DMS 273 (cell line): ENCODE measurements at regions not wholly inside any gene's neighbourhood (a gene's known extent, or its start where the extent isn't known, plus 50 kb on each side); places are given as distances from the start of the nearest gene placed in this dataset.

Experiments used
- DNase-seq: peaks from one replicate; lab custom pipeline; 2025; ENCODE audit not compliant: unreplicated experiment; lab: John Stamatoyannopoulos, UW

DNA sequence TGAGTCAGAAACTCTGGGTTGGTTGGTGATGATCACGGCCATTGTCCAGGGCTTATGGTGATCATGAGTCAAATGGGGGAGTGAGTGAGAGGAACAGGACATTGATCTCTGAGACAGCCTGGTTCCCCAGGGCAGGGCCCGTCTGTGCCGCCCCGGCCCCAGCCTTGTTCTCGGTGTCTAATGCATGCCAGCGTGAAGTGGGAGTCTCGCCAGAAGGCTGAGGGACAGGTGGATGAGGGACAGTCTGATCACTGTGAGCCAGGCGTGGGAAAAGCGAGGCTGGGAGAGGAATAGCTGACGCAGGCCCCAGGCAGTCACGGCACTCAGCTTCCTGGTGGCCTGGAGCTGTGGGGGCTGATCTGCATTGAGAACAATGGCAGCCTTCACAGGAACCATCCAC lies 208.3 kb upstream of the HDAC4 start:
- no peak for DNase-seq

- DNase-seq, result no peak
Observed at GRCh38 chr2:239608723-239609122, 207.9 kb upstream of the HDAC4 start.

- DNase-seq, result no peak
Observed at GRCh38 chr2:239608260-239608659, 207.4 kb upstream of the HDAC4 start.

DNA sequence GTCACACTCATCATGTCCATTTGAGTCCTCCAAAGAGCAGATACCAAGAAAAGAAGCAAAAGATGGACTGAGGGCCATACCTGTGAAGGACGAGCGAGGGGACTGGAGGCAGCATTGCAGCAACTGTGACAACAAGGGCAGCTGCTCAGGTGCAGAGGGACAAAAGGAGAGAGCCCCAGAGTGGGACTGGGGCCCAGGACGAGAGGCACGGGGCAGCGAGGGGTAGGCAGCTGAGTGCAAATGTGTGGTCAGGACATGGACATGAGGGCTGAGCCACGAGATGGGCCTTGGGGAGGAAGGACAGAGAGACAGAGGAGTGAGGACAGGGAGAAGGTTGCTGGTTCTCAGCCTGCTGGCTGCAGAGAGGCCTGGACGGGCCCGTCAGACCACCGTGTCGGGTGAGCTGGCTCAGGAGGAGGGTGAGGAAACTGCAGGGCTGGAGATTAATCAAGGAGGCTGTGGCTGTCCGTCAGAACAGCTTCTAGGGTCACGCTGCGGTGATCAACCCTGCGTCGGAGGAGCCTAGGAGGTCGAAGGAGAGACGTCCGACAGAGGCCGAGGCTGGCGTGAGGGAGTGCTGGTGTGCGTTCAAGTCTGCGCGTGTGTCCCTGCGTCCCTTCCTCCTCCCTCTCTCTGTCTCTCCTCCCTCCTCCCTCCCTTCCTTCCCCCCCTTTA lies 206.8 kb upstream of the HDAC4 start:
- DNase-seq, result no peak

DNA sequence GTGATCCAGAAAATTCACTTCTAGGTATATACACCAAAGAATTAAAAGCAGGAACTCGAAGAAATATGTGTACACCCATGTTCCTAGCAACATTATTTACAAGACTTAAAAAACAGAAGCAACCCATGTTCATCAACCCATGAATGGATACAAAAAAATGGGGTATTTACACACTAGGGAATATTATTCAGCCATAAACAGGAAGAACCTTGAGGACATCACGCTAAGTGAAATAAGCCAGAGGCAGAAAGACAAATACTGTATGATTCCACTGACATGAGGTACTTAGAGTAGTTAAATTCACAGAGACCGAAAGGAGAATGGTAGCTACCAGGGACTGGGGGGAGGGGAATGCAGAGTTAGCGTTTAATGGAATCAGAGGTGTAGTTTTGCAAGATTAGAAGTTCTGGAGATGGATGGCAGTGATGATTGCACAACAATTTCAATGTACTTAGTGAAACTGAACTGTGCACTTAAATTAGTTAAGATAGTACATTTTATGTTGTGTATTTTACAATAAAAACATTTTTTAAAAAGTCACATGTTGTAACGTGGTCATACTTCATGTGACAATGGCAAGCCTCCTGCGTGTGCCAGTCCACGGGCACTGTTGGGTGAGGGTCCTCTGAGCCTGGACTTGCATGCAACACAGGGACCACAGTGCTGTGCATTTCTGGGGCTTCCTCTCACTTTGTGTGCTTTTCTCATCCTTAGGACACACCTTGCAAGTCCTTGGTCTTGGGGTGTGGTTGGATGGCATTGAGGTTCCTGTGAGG lies 206.1 kb upstream of the HDAC4 start:
- no peak for DNase-seq

DNA sequence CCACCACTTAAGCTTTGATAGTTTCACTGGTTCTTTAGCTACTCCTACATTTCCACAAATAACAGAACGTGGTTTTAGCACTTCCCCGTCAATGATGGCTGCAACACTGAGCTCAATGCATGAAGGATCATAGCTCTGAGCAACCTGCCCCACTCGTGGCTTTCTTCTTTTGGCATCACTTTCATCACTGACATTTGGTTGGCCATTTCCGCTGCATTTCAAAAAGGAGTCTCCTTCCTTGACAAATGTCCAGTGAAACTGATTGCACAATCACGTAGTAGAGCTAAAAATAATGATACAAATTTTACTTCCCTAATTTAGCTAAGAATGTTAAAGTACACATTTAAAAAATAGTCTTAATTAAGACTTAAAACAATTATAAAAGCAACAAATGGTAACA lies 205.2 kb upstream of the HDAC4 start:
- DNase-seq, result no peak

DNA sequence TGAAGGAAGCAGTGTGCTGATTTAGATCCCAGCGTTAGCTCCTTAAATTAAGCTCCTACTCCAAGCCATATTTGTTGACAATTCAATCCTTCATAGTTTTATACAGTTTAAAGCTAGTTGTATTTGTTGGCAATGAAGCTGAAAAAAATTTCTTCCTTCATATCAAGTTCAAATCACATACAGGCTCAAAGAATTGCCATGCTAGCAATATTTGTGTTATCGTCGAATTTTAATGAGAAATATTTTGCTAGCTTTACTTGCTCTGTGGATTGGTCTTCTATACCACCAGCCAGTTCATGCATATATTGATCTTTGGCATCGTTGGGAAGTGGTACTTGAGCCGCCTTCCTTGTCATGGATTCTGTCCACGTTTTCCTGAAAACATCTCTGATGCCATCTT lies 204.6 kb upstream of the HDAC4 start:
- no peak for DNase-seq

DNA sequence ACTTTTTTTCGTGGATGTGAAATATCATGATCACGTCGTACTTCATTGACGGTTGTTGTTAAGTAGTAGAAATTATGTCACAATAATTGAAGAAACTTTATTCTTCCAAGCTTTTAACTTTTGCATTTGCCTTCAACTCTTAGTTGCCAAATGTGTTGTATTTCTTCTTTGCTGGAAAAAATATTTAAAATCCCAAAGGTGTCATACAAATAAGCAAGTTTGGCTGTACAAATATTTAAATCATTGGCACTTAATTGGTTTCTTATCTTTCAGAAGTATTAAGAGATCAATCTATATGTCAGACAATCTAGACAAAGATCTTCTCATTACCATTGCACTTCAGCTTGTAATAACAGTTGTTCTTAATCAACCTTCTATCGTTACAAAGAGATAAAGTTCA lies 204.0 kb upstream of the HDAC4 start:
- no peak for DNase-seq

DNA sequence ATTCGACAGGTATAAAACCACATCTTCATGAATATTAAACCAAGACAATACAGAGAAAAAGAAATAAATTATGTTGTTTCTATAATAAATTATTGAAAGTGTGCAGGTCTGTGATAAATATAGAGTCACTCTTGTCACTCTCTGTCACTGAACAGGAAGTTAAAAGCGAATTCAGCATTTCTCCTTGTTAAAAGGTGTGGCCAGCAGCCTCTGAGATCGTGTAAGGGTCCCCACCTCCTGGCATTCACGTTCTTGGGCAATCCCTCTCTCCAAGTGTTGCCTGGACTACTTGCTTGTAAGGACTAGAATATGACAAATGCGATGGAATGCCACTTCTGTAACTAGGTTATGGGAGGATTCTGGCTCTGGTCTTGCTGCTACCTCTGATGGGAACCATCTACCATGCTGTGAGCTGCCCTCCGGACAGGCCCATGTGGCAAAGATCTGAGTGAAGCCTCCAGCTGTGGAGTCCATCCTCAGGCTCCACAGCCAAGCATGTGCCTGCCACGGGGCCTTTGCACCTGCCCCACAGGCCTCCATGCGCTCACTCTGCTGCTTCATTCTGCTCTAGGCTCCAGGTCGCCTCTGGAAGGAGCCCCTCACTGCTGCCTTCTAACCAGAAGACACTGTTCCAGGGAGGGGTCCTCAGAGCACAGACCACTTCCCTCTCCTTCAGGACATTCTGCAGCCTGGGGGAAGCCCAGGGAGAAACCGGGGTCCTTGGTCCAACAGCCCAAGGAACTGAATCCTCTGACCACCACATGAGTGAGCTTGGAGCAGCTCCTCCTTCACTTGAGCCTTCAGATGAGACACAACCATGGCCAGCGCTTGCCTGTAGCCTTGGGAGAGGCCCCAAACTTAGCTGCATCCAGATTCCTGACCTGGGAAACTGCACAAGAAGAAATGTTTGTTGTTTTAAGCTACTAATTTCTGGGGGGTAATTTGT lies 202.9 kb upstream of the HDAC4 start:
- no peak for DNase-seq

DNA sequence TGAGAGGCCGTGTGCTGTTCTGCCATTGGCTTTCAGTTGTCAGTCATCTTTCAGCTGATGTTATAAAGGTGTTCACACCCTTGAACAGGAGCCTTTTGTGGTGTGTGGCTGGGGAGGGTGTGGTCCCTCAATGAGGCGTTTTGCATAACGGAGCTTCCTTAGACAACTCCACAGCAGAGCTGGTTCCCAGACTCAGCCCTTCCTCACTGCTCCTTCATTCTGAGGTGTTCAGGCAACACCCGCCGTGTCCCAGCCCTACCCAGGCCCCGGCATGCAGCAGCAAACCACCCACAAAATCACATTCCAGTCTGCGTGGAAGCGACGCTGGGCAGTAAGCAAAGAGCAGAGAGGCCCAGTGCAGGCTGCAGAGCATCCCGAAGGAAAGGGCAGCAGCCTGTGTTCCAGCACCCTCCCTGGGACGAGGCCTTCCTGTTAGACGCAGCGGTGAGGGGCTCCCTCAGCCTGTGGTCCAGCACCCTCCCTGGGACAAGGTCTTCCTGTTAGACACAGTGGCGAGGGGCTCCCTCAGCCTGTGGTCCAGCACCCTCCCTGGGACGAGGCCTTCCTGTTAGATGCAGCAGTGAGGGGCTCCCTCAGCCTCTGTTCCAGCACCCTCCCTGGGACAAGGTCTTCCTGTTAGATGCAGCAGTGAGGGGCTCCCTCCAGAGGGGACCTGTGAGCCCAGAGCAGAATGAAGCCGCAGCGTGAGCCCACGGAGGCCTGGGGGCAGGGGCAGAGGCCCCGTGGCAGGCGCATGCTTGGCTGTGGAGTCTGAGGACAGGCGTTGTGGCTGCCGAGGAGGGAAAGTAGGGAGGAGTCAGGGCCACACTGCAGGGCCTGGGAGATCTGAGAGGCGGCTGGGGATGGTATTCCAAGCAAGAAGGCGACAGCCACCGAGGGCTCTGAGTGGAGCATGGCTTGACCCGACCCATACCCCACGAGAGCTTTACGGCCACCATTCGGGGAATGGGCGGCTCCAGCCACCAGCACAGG lies 201.8 kb upstream of the HDAC4 start:
- DNase-seq, result no peak

DNA sequence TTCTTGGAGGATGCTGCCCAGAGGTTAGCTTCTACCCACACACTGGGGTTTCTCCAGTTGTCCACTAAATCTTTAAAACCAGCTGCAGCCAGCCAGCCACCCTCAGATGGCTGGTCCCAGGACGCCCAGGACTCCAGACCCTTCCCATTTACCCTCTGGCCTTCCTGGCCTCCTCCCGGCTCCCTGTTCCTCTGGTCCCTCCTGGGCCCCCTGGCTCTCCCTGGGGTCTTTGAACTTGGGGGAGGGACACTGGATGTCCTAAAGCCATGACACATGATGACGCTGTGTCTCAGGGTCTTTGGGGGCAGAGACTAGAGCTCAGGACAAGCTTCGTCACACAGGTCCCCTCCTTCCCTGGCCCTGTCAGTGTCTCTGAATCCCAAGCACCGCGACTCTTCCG lies 201.1 kb upstream of the HDAC4 start:
- DNase-seq, result no peak

GRCh38 chr2:239601201-239601851 lies 200.5 kb upstream of the HDAC4 start:
- DNase-seq, result no peak

GRCh38 chr2:239600650-239601049 lies 199.8 kb upstream of the HDAC4 start:
- no peak for DNase-seq

- no peak for DNase-seq
Observed at GRCh38 chr2:239600001-239600593, 199.3 kb upstream of the HDAC4 start.

- DNase-seq, result no peak
Observed at GRCh38 chr2:239599299-239599698, 198.5 kb upstream of the HDAC4 start.

GRCh38 chr2:239598732-239599090 lies 197.9 kb upstream of the HDAC4 start:
- no peak for DNase-seq

DNA sequence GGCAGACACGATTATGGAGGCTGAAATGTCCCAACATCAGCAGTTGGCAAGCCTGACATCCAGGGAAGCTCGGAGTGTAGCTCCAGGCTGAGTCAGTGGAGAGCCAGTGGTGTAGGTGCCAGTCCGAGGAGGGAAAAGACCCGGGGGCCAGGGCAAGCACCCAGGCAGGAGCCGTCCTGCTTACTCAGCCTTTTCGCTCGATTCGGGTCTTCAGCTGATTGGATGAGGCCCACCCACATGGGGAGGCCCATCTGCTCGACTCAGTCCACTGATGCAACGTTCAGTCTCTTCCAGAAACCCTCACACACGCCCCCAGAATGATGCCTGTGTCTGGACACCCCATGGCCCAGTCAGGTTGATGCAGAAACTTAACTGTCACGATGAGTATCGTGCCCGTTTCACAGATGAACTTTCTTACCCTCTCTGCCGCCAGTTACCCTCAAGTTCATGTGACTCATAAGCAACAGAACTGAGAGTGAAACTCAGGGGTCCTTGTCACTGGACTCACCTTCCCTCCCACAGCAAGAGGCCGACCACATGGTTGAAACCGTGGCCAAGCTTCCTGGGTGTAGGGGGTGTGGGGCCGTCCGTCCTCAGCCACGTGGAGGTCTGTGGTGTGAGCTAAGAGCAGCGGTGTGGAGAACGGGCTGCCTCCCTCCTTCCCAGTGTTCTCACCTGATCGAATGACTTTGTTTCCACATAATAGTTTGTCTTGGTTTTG lies 197.4 kb upstream of the HDAC4 start:
- DNase-seq, result no peak

GRCh38 chr2:239597216-239597615 lies 196.4 kb upstream of the HDAC4 start:
- DNase-seq, result no peak

DNA sequence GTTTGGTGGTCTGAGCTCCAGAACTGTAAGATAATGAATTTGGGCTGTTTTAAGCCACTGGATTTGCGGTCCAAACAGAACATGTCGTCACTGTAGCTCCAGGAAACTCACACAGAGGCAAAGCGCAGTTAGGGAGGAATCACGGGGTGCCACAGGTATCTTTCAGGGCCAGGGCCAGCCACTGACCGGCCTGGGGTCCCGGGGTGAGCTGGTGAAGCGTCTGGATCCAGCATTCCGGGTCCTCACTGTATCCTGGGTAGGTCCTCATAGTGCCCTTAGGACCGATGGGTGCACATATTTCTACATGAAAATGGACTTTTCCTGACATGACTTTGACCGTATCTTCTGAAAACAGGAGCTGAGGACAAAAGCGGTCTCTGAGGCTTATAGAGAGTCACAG lies 196.0 kb upstream of the HDAC4 start:
- no peak for DNase-seq
